ENCODE measurements at regions not wholly inside any gene's neighbourhood (a gene's known extent, or its start where the extent isn't known, plus 50 kb on each side); places are given as distances from the start of the nearest gene placed in this dataset.

DNA sequence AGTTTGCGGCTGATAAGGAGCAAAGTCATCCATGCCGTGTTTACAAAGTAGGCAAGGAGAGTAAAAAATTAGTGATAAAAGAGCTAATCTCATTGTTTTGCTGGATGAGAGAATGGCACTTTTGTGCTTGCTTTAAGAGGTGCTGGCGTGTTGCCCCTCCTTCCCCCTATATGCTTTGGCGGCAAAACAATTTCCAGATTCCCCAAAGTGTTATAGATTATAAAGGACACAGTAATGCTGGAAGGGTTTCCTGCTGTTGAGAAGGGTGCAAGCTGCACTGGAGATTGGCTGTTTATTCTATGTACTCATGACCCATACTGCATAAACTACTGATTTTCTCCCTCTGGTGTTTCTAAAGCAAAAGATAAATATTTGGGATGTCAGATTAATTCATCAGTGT, 338.9 kb upstream of the MAP3K7 start:
- DNase-seq (ENCODE audit: low read depth, low spot score): no peak

DNA sequence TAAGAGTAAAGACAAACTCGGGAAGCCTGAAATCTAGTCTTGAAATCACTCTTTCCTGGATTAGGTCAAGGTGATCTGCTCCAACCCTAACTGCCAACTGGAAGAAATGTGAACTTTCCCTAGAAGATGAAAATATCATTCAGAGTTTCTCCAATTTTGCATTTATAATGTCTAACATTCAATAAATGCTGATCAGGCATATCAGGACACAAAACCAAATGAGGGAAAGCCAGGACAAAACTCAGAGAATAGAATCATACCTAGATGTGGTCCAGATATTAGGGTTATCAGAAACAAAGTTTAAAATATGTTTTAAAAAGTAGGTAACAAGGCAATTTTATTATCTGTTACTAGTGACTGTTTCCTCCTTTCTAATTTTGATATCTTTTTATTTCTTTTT, 335.5 kb upstream of the MAP3K7 start:
- no peak for DNase-seq (ENCODE audit: low read depth, low spot score)

DNA sequence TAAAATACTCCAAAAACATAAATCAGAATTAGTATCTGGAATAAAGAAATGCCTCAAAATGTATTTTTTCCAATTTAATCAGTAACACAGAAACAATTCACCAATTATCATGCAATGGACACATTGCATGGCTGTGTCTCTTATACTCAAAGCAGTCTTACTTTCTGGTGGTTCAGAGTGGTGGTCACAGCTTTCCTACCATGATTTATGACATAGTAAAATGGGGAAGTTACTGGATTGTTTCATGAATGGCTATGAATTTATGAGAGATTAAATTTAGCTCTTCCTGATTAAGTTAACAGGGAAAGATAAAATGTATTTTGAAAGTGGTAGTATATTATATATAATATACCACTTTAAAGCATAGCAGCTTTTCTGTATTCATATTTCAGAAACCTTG, 331.5 kb upstream of the MAP3K7 start:
- DNase-seq (ENCODE audit: low read depth, low spot score): no peak

DNA sequence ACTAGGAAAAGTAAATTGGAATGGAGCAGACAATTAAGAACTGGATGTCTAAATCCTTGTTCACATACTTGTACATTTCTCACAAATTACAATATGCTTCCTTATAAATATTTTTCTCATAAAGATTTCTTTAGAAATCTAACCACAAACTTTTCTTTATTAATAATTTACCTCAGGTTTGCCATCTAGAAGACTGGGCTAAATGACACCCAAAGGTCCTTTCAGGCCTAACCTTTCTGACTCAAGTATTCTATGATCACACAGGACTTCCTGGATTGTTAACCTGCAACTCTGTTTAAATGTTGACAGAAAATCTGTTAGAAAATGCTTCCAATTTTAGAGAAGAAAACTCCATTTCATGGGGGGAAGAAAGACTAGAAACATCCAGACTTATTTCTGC, 330.5 kb upstream of the MAP3K7 start:
- DNase-seq (ENCODE audit: low read depth, low spot score): no peak

DNA sequence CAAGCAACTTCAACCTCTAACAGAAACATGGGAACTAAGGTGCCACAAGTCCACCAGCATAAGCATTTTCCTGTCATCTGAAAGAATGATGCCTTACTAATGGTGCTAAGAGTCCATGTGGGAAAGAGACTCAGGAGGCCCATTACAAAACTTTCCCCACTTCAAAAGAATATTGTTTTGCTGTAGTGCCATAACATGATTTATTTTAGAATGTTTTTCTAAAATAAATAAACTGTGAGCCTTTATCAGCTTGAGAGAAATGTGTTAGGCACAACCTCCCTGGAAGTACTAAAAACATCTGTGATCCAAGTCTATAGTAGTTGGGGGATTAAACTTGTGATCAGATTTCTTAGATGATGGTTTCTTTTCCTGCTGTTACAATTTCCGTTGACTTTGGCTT, 330.1 kb upstream of the MAP3K7 start:
- DNase-seq (ENCODE audit: low read depth, low spot score): no peak

DNA sequence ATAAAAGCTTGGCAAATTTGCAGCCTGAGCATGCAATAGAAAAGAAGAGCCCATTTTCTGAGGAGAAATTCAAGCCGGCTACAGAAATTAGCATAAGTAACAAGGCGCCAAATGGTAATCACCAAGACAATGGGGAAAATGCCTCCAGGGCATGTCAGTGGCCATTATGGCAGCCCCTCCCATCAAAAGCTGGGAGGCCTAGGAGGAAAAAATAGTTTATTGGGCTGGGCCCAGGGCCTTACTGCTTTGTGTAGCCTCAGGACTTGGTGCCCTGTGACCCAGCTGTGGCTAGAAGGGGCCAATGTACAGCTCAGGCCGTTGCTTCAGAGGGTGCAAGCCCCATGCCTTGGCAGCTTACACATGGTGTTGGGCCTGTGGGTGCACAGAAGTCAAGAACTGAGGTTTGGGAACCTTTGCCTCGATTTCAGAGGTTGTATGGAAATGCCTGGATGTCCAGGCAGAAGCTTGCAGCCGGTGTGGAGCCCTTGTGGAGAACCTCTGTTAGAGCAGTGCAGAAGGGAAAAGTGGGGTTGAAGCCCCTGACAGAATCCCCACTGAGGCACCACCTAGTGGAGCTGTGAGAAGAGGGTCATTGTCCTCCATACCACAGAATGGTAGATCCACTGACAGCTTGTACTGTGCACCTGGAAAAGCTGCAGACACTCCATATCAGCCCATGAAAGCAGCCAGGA, 328.5 kb upstream of the MAP3K7 start:
- DNase-seq (ENCODE audit: low read depth, low spot score): no peak

DNA sequence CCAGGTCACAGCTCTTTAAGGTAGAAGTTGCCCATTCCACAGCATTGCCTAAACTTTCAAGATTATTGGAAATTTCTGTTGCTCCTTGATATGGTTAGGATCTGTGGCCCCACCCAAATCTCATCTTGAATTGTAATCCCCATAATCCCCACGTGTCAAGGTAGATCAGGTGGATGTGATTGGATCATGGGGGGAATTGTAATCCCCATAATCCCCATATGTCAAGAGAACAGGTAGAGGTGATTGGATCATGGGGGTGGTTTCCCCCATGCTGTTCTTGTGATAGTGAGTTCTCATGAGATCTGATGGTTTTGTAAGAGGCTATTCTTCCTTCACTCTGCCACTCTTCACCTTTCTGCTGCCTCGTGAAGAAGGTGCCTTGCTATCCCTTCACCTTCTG, 327.4 kb upstream of the MAP3K7 start:
- no peak for DNase-seq (ENCODE audit: low read depth, low spot score)

DNA sequence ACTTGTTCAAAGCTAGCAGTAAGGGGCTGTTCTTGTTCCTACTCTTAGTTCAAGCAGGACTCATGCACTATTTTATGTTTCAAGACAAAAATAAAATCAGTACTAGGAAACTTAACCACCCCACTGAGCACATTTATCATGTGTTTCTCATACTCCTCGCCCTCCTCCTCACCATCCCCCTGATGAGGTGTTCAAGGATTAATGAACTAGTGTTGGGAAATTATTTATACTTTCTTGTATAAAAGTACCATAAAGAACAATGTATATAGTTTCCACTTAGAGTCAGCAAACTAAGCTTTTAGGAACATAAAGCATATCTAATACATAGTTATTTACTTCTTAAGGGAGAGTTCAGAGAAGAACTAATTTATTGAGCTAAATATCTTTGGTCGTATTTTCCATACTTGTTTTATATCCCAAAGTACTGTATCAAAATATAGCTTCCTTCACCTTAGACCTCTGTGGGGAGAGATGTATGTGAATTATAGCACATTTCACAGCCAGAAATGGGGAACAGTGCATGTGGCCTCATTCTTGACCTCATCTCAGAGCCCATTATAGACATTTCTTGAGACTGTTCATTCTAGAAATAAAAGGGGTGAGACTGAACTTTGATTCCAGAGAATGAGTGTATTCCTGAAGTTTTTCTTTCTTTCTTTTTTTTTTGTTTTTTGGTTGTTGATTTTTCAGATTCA, 326.5 kb upstream of the MAP3K7 start:
- DNase-seq (ENCODE audit: low read depth, low spot score): no peak

DNA sequence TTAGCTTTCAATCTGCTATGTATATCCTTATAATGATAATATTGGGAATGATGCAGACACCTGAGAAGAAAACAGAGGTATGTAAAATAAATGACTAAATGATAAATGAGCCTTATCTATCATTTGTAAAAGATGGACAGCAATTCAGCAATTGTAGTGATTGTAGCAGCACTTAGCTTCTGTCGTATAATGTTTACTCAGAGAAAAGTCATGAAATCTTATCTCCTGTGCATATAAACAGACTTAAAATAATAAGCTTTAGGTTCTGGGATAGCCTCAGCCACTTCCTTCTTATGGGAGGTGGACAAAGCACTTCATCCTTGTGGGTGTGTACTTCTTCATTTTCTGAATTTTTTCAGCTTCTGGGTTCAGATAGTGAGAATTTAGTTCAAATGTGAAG, 324.8 kb upstream of the MAP3K7 start:
- no peak for DNase-seq (ENCODE audit: low read depth, low spot score)

DNA sequence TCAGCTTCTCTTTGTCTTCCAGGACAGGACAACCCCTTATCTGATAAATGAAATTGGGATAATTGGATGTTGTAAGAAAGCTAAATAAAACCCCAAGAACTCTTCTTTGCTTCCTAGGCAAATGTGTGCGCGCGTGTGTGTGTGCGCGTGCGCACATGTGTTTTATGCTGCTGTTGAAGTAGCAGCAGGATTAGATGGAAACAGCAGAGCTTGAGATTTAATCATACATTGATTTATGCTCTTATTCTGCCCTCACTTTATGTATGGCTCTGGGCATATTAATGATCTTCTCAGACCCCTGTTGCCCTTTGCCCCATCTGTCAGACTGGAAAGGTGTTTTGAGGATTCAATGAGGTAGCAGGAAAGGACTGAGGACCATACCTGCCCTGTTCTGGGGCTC, 324.0 kb upstream of the MAP3K7 start:
- DNase-seq (ENCODE audit: low read depth, low spot score): no peak

DNA sequence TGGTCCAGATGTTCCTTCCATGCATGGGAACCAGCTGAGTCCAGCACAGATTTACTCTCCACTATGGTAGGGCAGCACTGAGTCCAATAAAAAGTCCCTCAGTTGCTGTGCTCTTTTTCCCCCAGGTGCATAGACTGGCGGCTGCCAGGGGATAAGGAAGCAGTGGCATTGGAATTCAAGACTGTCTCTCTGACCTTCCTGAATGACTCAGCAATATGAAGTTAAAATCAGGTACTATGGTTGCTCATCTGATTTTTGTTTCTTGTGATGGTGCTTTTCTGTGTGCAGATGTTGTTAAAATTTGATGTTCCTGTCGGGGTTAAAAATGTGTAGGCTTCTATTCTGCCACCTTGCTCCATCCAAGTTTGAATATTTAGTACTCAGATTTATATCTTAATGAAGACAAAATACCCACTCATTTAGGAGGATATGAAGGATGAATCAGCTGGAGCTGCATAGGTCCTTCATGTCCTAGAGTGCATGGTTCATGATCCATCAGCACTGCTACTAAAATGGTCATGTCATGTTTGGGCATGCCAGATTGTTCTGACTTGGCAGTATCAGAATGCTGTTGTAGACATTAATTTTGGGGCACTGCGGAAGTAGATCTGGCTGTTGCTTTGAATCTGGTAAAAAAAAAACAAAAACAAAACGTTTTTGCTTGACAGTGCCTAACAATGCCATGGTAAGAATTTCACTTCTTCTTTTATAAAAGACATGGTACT, 321.2 kb upstream of the MAP3K7 start:
- DNase-seq (ENCODE audit: low read depth, low spot score): no peak

DNA sequence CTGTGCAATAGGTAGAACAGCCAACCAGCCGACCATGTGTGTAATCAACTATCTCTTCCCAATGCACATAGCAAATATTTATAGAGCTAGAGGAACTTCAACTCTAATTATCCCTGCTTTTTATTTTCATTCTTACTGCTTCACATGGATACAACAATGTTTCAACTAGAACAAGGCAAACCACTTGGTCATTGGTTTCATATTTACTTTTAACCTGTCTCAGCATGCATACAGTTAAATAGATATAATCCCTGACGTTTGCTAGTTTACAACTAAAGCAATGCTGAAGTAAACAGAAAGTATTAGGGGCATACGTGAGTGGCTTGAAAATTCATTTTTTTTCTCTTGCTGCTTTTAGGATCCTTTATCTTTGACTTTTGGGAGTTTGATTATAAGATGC, 318.5 kb upstream of the MAP3K7 start:
- DNase-seq (ENCODE audit: low read depth, low spot score): no peak

DNA sequence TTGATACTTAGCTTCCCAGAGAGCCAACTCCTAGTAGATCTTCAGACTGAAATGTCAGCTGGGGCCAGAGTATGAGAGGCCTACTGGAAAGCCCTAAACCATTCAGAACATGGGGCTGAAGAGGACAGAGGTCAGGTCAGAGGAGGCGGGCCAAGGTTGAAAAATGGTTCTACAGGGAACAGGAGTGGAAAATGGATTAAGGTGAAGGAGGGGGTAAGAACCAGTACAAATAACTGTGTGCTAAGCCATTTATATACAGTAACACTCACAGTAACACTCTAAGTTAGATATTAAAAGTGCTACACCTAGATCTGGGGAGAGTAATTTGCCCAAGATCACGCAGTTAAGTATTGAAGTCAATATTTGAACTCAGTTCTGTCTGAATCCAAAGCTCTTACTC, 313.2 kb upstream of the MAP3K7 start:
- DNase-seq (ENCODE audit: low read depth, low spot score): no peak

DNA sequence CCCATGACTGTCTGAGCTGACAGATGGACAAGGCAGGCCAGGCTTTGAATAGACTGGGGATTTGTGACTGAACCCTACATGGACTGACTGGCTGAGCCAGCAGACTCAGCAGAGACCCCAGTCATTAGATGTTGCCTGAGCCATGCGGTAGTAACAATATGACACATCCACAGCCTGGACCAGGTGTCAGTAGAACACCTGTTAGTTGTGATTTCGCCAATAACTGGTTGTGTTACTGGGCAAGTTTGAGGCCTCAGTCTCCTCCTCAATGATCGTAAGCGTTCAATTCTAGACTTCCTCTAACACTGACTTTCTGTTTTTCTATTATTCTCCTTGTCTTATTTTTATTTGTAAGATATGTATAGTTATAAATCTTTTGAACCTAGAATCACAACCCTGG, 311.9 kb upstream of the MAP3K7 start:
- no peak for DNase-seq (ENCODE audit: low read depth, low spot score)

DNA sequence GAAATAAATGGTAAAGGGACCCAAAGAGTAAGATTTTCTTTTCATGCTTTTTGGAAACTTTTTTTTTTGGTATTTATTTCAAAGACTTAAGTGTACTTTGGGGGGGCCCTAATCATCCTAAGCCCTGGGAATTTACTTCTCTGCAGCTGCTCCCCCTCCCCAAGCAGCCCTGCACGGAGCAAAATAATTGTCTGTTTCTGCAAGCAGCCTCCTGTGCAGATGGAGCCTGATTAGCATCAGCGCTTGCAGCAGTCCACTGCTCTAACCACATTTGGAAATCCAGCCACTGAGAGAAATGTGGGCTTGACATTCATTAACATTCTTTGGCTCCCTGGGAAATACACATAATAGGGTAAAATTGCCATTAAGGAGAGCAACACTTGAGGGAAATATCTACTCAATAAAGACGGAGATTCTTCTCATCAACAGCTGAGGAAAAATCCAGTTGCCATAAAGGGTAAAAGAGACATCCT, 309.2 kb upstream of the MAP3K7 start:
- DNase-seq (ENCODE audit: low read depth, low spot score): no peak

DNA sequence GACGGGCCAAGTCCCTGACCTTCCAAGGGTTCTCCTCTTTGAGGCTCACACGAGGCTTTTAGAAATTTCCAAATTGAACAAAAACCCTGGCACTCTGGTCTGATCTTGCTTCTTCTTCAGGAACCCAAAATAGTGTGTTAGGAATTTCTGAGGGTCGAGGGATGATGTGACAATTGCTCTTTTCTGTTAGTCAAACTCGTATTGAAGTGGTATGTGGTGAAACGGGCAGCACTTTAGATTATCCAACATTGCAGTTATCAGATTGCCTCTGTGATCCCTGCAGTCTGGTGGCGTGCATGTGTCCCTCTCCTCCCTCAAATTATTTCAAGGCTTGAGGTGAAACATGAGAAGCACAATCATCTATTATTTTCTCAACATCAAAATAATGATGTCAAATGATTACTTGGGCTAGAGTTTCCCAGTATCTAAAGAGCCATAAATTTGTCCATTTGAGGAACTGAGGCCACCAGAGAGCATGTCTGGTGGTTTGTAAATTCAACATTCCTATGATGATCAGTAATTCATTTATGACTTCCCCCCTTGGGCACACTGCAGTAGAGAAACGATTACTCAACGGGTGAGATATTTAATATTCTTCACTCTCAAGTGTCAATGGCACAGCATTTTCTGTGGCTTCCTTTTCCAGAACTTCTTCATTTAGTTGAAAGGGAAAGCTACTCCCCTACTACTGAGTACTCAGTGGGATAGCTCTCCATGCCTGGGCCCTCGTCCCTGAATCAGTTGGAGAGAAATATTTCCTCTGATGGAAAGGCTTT, 308.6 kb upstream of the MAP3K7 start:
- no peak for DNase-seq (ENCODE audit: low read depth, low spot score)

DNA sequence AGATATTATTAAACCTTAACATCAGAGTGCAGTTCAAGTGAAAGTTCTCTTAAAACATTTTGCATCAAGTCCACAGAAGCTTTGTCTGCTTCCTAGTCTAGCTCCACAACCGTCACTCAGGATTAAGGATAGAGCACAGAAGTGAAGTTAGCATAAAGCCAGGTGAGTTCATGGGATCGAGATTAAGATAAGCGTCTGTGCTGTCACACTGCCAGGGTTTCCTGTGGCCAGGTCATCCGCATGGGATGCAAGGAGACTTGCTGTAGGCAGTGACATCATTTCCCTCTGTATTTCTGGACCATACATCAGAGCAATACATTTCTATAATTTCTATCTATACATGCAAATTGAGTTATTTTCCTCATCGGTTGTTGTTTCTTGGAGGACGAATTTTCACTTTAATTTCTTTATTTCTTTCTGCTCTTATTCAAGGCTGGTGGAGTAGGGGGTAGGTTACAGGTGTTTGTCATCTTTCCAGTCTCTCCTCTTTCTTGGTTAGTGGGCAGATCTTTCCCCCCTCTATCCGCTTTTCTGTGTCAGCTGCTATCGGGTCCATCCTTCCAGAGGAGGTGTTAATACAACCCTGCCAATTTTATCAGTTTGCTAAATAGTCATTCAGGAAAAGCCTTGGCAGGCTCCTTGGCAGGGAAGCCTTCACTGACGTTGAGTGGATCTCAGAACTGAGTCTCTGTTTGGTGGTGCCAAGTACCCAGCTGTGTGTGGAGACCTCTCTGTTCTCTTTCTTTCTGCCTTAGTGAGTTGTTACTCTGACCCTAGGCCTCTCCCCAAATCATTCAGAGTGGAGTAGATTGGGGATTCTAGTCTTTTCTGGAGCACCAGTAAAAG, 307.6 kb upstream of the MAP3K7 start:
- DNase-seq (ENCODE audit: low read depth, low spot score): no peak

DNA sequence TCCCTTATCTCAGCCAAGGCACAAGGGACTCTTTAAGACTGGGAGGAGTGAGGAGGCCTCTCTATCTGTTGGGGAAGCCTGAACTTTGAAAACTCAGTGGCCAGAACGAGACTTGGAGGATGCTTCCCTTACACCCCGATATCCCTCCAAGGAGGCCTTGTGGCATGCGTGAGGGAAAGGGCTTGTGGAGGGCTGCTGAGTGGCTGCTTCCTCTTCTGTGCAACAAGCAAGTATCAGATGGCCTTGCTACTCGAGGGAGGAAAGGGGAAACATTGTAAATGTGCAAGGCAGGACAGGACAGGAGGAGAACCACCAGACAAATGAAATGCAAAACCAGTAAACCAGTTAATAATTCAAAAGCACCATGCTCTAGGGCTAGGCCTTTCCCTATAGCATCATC, 306.5 kb upstream of the MAP3K7 start:
- no peak for DNase-seq (ENCODE audit: low read depth, low spot score)

DNA sequence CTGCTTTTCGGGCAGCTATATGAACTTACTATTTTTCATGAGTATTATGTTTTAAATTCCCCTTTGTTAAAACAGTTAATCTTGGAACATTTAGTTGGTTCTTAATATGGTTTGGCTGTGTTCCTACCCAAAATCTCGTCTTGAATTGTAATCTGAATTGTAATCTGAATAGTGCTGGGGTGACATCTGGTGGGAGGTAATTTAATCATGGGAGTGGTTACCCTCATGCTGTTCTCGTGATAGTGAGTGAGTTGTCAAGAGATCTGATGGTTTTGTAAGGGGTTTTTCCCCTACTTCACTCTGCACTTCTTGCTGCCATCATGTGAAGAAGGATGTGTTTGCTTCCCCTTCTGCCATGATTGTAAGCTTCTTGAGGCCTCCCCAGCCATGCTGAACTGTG, 305.4 kb upstream of the MAP3K7 start:
- no peak for DNase-seq (ENCODE audit: low read depth, low spot score)

DNA sequence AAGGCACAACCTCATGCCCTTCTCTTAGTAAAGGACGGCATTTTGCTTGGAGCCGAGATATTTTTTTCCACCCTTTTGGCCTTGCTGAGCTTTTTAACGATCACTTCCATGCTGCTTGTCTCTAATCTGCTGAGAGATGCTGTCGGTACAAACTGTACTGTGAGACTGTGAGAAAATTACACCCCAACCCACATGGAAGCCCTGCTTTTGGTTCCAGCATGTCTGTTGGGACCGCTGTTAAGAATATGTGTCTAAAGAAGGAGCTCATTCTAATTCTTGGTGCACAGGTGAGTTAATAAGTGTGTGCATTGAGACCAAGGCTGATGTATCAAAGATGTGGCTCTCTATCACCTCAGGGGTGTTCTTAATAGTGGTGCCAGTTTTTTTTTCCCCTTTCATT, 304.5 kb upstream of the MAP3K7 start:
- DNase-seq (ENCODE audit: low read depth, low spot score): no peak

DNA sequence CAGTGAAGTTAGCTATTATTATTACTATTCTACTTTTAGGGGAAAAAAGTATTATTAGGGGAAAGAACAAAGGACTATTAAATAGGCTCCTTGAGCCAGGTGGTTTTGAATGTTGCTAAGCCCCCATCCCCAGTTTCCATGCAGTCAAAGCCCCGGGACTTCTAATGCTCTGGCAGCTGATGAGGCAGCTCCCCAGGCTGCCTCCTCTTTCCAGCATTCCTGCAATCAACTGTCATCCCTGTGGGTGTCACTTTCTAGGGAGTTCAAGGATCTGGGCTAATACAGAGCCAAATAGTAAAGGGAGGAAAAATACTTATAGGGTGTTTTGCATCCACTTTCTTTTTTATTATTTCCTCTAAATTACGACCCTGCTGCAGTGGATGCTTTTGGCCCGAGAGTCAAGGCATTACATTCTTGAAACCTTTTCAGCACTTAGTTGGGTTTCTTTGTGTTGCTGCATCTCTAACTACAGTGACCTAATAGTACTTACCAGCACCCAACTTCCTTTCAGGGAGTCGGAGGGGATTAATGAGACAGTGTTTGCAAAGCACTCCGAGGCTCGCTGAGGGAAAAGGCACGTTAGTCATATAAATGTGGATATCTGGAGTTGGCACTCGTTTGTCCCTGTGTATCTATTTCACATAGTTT, 303.9 kb upstream of the MAP3K7 start:
- no peak for DNase-seq (ENCODE audit: low read depth, low spot score)
